ENCODE measurements at regions not wholly inside any gene's neighbourhood (a gene's known extent, or its start where the extent isn't known, plus 50 kb on each side); places are given as distances from the start of the nearest gene placed in this dataset.

DNA sequence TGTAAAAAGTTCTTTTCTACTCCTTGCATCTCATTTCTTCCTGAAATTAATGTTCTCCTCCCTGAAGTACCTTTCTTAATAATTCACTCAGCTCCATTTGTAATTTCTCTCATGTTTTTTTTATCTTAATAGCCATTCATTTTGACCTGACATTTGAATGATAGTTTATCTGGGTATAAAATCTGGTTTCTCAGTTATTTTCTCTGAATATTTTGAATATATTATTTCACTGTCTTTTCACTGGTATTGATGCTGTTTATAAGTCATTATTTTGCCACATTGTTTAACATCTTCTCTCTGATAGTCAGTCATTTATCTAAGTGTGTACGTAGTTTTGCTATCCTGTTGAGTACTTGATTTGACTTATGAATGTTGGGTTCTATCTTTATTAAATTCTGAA lies 68.8 kb upstream of the ARHGAP18 start:
- H3K27me3 ChIP-seq (ENCODE audit: insufficient read depth, low read length), result no peaks in the 10 kb centered on the region
- H3K4me1 ChIP-seq (ENCODE audit: insufficient read depth, low read length), result no peaks in the 10 kb centered on the region
- H3K4me3 ChIP-seq (ENCODE audit: low read length), result no peak overlapping the region
- H3K9me3 ChIP-seq (ENCODE audit: low read depth, low read length), result peaks cover 7% of the 10 kb centered on the region

GRCh38 chr6:129777371-129777770 lies 67.4 kb upstream of the ARHGAP18 start:
- Histone ChIP-seq H3K4me3 (ENCODE audit: low read length) (no peak overlapping the region), H3K4me1 (ENCODE audit: insufficient read depth, low read length) (no peaks in the 10 kb centered on the region), H3K27me3 (ENCODE audit: insufficient read depth, low read length) (no peaks in the 10 kb centered on the region), H3K9me3 (ENCODE audit: low read depth, low read length) (peaks cover 7% of the 10 kb centered on the region)

GRCh38 chr6:129776542-129777330 lies 66.8 kb upstream of the ARHGAP18 start:
- no peaks in the 10 kb centered on the region for H3K27me3 ChIP-seq (ENCODE audit: insufficient read depth, low read length)
- peaks cover 7% of the 10 kb centered on the region for H3K9me3 ChIP-seq (ENCODE audit: low read depth, low read length)
- no peaks in the 10 kb centered on the region for H3K4me1 ChIP-seq (ENCODE audit: insufficient read depth, low read length)
- no peak overlapping the region for H3K4me3 ChIP-seq (ENCODE audit: low read length)

DNA sequence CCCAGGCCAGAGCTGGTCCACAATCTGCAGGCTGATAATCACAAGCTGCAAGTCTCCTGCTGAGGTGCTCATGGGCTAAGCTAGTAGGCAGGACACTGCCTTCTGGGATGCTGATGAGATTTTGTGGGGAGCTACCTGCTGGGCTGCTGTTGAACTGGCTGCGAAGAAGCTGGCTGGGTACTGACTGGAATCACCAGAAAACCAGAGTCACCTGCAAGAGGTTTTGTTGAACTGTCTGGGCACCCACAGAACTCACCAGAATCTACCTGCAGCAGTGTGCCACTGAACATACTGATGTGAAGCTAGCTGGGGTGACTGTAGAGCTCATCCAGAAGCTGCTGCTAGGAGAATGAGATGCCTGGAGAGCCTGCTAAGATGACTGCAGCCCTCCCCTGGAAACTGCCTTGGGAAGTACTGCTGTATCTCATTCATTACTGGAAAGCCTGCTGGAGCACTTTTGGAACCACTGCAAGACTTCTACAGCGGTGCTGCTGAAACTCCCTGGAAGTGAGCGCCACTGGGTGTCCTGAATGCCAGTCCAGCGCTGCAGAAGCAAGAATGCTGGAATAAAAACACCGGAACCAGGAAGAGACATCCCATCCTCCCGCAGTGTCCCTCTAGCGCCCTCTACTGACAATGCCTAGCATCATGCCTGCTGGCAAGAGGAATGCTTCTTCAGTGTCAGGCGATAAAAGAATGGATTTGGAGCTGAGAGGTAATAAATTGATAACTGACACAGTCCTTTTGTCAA lies 64.9 kb upstream of the ARHGAP18 start:
- Histone ChIP-seq H3K9me3 (ENCODE audit: low read depth, low read length) (peaks cover 6% of the 10 kb centered on the region), H3K4me3 (ENCODE audit: low read length) (no peak overlapping the region), H3K27me3 (ENCODE audit: insufficient read depth, low read length) (no peaks in the 10 kb centered on the region), H3K4me1 (ENCODE audit: insufficient read depth, low read length) (no peaks in the 10 kb centered on the region)

GRCh38 chr6:129773304-129773703 lies 63.3 kb upstream of the ARHGAP18 start:
- no peaks in the 10 kb centered on the region for H3K4me1 ChIP-seq (ENCODE audit: insufficient read depth, low read length)
- H3K27me3 ChIP-seq (ENCODE audit: insufficient read depth, low read length), result peaks cover 8% of the 10 kb centered on the region
- no peaks in the 10 kb centered on the region for H3K9me3 ChIP-seq (ENCODE audit: low read depth, low read length)
- H3K4me3 ChIP-seq (ENCODE audit: low read length), result no peak overlapping the region

- no peaks in the 10 kb centered on the region for H3K9me3 ChIP-seq (ENCODE audit: low read depth, low read length)
- H3K4me1 ChIP-seq (ENCODE audit: insufficient read depth, low read length), result peaks cover 11% of the 10 kb centered on the region
- peaks cover 25% of the 10 kb centered on the region for H3K27me3 ChIP-seq (ENCODE audit: insufficient read depth, low read length)
- H3K4me3 ChIP-seq (ENCODE audit: low read length), result no peak overlapping the region
Measured at GRCh38 chr6:129771678-129772077, 61.7 kb upstream of the ARHGAP18 start.

DNA sequence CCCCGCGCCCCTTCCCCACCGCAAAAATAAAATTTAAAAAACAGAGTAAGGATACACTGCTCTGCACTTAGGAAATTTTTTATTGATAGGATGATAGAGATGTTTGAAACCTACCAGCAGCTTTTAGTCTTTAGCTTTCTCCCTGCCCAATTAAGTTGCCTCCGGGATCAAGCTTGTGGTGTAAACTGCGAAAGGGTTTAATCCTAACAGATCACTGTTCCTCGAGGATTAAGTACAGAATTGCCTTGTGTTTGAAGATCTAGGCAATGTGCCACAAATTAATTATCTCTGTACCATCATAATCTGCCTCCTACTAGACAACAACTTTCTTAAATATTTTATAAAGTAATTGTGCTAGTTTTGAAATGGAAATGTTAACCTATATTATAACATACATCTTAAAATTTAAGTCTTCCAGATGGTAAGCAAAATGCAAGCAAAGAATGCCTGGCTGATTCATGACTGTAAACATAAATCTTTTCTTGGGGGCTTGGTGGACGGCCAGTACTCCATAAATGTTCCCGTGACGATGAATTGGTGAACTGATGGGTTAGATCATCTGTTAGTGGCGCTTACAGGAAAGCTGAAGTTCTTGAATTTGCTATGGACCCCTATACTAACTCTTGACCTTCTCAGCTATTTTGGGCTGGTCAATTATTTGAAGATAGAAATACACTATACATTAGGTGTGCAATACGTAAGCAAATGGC lies 58.0 kb upstream of the ARHGAP18 start:
- no peaks in the 10 kb centered on the region for H3K9me3 ChIP-seq (ENCODE audit: low read depth, low read length)
- H3K4me3 ChIP-seq (ENCODE audit: low read length), result no peak overlapping the region
- peaks cover 54% of the 10 kb centered on the region for H3K27me3 ChIP-seq (ENCODE audit: insufficient read depth, low read length)
- peaks cover 11% of the 10 kb centered on the region for H3K4me1 ChIP-seq (ENCODE audit: insufficient read depth, low read length)

DNA sequence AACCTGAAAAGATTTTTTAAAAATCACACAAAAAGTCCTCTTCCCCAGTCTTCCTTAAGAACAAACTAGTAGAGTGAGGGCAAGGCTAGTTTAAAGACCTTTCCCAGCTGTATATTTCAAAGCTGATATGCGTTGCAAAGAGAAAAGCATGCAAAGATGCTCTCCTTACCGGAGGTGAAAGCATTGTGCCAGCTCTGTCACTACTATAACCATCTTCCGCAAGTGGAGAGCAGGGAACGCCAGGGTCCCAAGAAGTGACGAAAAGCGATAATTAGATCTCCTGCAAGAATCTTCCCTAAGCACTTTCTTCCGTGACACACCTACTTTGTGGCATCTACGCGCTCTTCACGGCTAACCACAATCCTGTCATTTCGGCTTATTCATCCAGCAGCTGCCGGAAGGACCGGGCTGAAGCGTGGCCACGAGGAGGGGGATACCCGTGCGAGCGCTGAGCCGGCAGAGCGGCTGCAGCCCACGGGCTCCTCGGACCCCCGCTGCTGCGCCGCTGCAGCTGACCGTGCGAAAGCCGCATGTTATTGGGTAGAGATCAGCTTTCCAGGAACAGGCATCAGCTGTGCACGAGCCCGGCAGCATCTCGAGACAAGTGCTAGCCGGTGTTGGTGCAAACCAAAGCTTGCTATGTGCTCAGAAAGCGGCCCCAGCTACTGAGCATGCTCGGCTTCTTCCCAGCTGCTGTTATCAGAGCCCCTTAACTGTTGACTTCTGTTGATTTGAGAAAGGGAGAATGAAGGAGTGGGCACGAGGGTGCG lies 57.2 kb upstream of the ARHGAP18 start:
- peaks cover 62% of the 10 kb centered on the region for H3K27me3 ChIP-seq (ENCODE audit: insufficient read depth, low read length)
- H3K4me3 ChIP-seq (ENCODE audit: low read length), result peak overlapping the region; percentile 18
- H3K4me1 ChIP-seq (ENCODE audit: insufficient read depth, low read length), result peaks cover 11% of the 10 kb centered on the region
- no peaks in the 10 kb centered on the region for H3K9me3 ChIP-seq (ENCODE audit: low read depth, low read length)

- Histone ChIP-seq H3K4me1 (ENCODE audit: insufficient read depth, low read length) (peaks cover 11% of the 10 kb centered on the region), H3K9me3 (ENCODE audit: low read depth, low read length) (no peaks in the 10 kb centered on the region), H3K4me3 (ENCODE audit: low read length) (no peak overlapping the region), H3K27me3 (ENCODE audit: insufficient read depth, low read length) (peaks cover 63% of the 10 kb centered on the region)
Measured at GRCh38 chr6:129764761-129765407, 54.9 kb upstream of the ARHGAP18 start.

- no peaks in the 10 kb centered on the region for H3K9me3 ChIP-seq (ENCODE audit: low read depth, low read length)
- H3K4me3 ChIP-seq (ENCODE audit: low read length), result no peak overlapping the region
- H3K4me1 ChIP-seq (ENCODE audit: insufficient read depth, low read length), result no peaks in the 10 kb centered on the region
- H3K27me3 ChIP-seq (ENCODE audit: insufficient read depth, low read length), result peaks cover 21% of the 10 kb centered on the region
Measured at GRCh38 chr6:129759796-129760605, 50.0 kb upstream of the ARHGAP18 start.

Data from mononuclear cell (primary cell).